Coronary artery (tissue), 2 donors: ENCODE measurements at regions not wholly inside any gene's neighbourhood (a gene's known extent, or its start where the extent isn't known, plus 50 kb on each side); places are given as distances from the start of the nearest gene placed in this dataset.
"Not testable (repeated sequence)": the region's sequence is repeated elsewhere in the genome, so short reads cannot be mapped to it uniquely, and the experiment has no call there.

ENCODE experiments used
- DNase-seq: peaks from one replicate; pipeline ENCODE4 v3.0.0-alpha.2; 2017; ENCODE audit warnings: low spot score
- H3K27ac ChIP-seq, 2 donors: fragments of 200-600 bp; sonication (generic); one replicate each; pipeline ENCODE4 v1.5.1; 2016 to 2019
- H3K4me3 ChIP-seq: fragments of 200-600 bp; sonication (generic); 2 replicates; pipeline ENCODE4 v1.5.1; 2016; ENCODE audit warnings: mild to moderate bottlenecking, moderate library complexity
- TF ChIP-seq, protein P1 (sequence below): fragments of 200-600 bp; sonication (generic); IDR thresholded peaks from one replicate; pipeline ENCODE4 v1.5.1; 2019; ENCODE audit warnings: antibody characterized with exemption

DNA sequence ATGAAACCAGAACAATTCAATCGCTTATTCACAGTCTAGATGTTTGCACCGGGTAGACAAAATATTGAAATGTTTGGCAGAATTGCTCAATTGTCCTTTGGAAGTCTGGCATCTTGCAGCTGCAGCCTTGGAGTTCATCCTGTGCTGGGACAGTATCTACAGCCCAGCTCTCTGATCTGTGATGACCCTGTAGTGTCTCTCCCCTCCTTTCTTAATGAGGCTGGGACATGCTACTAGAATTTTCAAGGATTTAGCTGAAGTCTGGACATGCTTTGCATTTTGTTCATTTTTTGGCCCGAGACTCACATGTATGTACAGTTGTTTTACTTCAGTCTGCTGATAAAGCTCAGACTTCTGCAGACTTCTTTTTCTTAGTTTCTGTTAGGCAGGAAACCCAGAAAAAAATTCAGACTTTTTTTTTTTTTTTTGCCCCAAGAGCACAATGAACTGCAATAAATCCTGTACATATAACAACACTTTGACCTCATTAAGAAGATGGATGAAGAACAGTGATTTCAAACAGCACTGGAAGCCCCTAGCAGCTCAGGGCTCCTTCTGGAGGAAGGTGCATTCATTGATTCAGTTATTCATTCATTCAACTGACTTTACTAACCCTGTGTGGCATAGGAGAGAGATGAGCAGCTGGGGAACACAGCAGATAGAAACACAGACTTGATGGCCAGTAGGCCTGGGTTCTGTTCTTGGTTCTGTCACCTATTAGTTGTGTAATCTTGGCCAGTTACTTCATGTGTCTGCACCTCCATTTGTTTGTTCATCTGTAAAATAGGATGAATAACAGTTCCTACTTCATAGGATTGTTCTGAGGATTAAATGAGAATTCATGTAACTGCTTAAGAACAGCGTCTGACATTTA lies 210.0 kb downstream of the MAP2K4 start:
- Histone ChIP-seq H3K4me3 (no peak overlapping the region), H3K27ac (peak overlapping the region in 1 of 2 donors; percentile 83)
- TF ChIP-seq, protein P1, sequence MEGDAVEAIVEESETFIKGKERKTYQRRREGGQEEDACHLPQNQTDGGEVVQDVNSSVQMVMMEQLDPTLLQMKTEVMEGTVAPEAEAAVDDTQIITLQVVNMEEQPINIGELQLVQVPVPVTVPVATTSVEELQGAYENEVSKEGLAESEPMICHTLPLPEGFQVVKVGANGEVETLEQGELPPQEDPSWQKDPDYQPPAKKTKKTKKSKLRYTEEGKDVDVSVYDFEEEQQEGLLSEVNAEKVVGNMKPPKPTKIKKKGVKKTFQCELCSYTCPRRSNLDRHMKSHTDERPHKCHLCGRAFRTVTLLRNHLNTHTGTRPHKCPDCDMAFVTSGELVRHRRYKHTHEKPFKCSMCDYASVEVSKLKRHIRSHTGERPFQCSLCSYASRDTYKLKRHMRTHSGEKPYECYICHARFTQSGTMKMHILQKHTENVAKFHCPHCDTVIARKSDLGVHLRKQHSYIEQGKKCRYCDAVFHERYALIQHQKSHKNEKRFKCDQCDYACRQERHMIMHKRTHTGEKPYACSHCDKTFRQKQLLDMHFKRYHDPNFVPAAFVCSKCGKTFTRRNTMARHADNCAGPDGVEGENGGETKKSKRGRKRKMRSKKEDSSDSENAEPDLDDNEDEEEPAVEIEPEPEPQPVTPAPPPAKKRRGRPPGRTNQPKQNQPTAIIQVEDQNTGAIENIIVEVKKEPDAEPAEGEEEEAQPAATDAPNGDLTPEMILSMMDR, result no peak
- no peak for DNase-seq

DNA sequence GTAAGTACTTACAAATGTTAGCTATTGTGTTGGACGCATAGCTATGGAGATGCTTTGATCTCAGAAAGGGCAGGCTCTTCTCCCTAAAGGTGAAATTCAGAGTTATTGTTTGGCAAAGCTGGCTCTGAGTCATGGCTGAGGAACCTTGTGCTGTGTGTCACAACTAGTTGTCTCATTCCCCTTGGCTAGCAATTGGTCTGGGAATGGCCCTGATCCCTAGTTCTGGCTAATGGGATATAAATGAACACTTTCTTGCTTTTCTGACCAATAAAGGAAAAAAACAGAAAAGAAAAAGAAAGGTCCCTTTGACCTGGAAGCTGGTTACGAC lies 210.6 kb downstream of the MAP2K4 start:
- Histone ChIP-seq H3K4me3 (no peak overlapping the region), H3K27ac (peak overlapping the region; percentile 31 to 66)
- TF ChIP-seq, protein P1, result no peak
- no peak for DNase-seq

DNA sequence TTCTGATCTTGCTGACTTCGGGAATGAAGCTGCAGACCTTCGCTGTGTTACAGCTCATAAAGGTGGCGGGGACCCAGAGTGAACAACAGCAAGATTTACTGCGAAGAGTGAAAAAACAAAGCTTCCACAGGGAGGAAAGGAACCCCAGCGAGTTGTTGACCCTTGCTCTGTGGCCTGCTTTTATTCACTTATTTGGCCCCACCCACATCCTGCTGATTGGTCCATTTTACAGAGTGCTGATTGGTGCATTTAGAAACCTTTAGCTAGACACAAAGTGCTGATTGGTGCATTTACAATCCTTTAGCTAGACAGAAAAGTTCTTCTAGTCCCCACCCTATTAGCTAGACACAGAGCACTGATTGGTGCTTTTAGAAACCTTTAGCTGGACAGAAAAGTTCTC lies 218.3 kb downstream of the MAP2K4 start:
- DNase-seq, H3K27ac ChIP-seq: not testable (repeated sequence)

DNA sequence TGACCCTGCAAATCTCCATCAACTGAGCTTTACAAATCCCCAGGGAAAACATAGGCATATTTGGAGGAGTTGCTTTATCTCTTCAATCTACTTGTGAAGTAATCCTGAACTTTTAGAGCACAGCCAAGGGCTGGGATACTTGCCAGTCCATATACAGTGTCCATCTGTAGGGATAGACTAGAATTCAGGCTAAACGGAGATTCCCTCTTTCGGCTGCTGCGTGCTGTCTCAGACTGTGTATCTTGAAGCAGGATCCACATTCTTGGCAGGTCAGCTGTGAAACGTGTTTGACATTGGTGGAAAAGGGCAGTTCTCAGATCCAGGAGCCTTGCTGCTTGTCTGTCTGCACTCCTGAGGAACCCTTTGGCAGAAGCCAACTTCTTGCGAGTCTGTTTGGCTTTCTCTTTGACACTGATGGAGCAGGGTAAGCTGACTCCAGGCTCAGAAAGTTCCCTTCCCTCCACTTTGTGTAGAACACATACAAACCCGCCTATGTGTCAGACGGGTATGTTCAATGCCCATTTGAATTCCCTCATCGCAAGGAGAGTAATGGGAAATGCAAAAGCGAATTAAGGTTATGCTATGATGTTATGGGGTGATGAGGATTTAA lies 221.8 kb downstream of the MAP2K4 start:
- DNase-seq, result no peak
- no peak overlapping the region for H3K4me3 ChIP-seq
- TF ChIP-seq, protein P1, result no peak
- no peak overlapping the region for H3K27ac ChIP-seq

More for the DNA sequence above, 218.3 kb downstream of the MAP2K4 start:
- H3K4me3 ChIP-seq, result not testable (repeated sequence)

DNA sequence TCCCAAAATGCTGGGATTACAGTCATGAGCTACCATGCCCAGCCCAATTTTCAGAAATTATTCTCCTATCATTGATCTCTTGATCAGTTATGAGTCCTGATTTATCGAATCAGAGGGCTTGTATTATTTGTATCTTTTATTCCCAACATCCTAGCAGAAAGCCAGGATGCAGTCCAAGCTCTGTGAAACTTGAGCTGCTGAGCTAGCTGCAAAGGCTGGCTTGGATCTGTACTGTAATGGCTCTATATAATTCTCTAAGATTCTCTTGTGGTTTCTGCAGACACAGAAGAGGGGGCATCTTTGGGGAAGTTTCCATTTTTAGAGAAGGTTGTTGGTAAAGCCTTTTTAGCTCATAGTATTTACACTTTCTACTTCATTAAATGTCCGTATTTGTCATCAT lies 227.1 kb downstream of the MAP2K4 start:
- Histone ChIP-seq H3K27ac (no peak overlapping the region), H3K4me3 (no peak overlapping the region)
- TF ChIP-seq, protein P1, result no peak
- DNase-seq, result no peak

DNA sequence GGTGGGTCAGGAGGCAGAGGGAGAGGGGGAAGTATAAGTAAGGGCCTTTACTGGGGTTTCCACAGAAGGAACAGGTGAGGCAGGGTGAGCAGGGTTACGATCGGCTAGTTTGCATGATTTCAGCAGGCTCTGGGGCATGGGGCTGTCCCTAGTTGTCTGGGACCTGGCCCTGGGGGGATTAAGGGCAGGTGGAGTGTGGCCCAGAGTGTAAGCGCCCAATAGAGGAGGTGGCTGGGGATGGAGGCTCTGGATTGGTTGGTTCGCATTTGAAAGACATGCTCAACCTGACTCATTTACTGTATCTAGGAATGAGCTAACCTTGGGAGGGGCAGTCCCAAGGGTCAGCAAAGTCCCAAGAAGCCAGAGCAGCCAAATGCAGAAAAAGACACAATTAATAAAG lies 230.3 kb downstream of the MAP2K4 start:
- DNase-seq, result no peak
- TF ChIP-seq, protein P1, result no peak
- H3K27ac ChIP-seq, result no peak overlapping the region
- H3K4me3 ChIP-seq, result no peak overlapping the region

DNA sequence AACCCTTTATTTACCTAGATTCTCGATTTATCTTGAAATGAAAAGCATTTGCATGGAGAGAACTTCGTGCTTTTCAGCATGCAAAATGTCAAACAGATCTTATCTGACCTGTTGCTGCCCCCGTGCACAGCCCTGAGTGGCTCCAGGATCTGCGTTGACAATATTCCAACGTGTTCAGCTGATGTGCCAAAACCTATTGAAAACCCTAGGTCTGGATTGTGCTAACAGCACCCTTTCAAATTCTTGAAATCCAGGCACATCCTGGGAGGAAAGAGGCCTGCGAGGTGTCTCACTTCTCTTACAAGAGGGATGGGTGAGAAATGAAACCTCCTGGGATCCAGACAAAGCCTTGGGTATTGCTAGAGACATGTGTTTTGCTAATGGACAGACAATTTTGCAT lies 231.8 kb downstream of the MAP2K4 start:
- DNase-seq, result no peak
- Histone ChIP-seq H3K4me3 (no peak overlapping the region), H3K27ac (peak overlapping the region in 1 of 2 donors; percentile 1)
- TF ChIP-seq, protein P1, result no peak
